PC-9 (cell line): ENCODE measurements at regions not wholly inside any gene's neighbourhood (a gene's known extent, or its start where the extent isn't known, plus 50 kb on each side); places are given as distances from the start of the nearest gene placed in this dataset.

Experiments used
- BruUV-seq: library from RNA; stranded (reverse); fragments of 400-500 nt; replicated peaks from 2 replicates; lab custom pipeline; 2021; lab: Mats Ljungman, UMichigan
- CTCF ChIA-PET: fragments of 300-600 bp; sonication (Branson Sonifier 250); formaldehyde crosslinking; loops from one replicate; lab custom pipeline; 2022; ENCODE audit warnings: antibody characterized with exemption; lab: Charles Lee
- POLR2A ChIA-PET: fragments of 300-600 bp; sonication (Branson Sonifier 250); formaldehyde crosslinking; loops from one replicate; lab custom pipeline; 2022; ENCODE audit warnings: antibody characterized with exemption; ENCODE audit not compliant: unreplicated experiment; lab: Charles Lee
- DNase-seq, 2 experiments: peaks; one replicate each; pipeline versions ENCODE4 v3.0.0 to v3.0.0-alpha.2; 2015 to 2022; ENCODE audit warnings: mixed read lengths in 1 of 2
- H2AFZ ChIP-seq: fragments of 200-600 bp; sonication (generic); 2 replicates; pipeline ENCODE4 v1.8.1; 2017; ENCODE audit warnings: antibody characterized with exemption
- H3F3A ChIP-seq: fragments of 200-600 bp; sonication (generic); 2 replicates; pipeline ENCODE4 v1.8.1; 2017; ENCODE audit warnings: antibody characterized with exemption, mild to moderate bottlenecking, low read depth; ENCODE audit not compliant: insufficient read depth
- H3K27ac ChIP-seq: fragments of 200-600 bp; sonication (generic); 2 replicates; pipeline ENCODE4 v1.6.1; 2016; ENCODE audit warnings: mixed run types
- H3K27me3 ChIP-seq: fragments of 200-600 bp; sonication (generic); 2 replicates; pipeline ENCODE4 v1.6.1; 2016; ENCODE audit warnings: low read depth, mixed run types; ENCODE audit not compliant: insufficient read depth
- H3K36me3 ChIP-seq: fragments of 200-600 bp; sonication (generic); 2 replicates; pipeline ENCODE4 v1.6.1; 2016; ENCODE audit warnings: low read depth, mixed run types
- H3K4me1 ChIP-seq: fragments of 200-600 bp; sonication (generic); replicated peaks from 2 replicates; pipeline ENCODE4 v1.6.1; 2016; ENCODE audit warnings: mixed run types; ENCODE audit not compliant: insufficient read depth
- H3K4me2 ChIP-seq: fragments of 200-600 bp; sonication (generic); 2 replicates; pipeline ENCODE4 v1.6.1; 2017; ENCODE audit warnings: mixed run types
- H3K4me3 ChIP-seq: fragments of 200-600 bp; sonication (generic); 2 replicates; pipeline ENCODE4 v1.6.1; 2016; ENCODE audit warnings: mixed run types
- H3K79me2 ChIP-seq: fragments of 200-600 bp; sonication (generic); 2 replicates; pipeline ENCODE4 v1.6.1; 2017; ENCODE audit warnings: low read depth, mixed run types
- H3K9me2 ChIP-seq: fragments of 200-600 bp; sonication (generic); 2 replicates; pipeline ENCODE4 v1.8.1; 2017; ENCODE audit warnings: mild to moderate bottlenecking; ENCODE audit not compliant: insufficient read depth
- H3K9me3 ChIP-seq: fragments of 200-600 bp; sonication (generic); 2 replicates; pipeline ENCODE4 v1.8.1; 2016; ENCODE audit warnings: low read depth; ENCODE audit not compliant: insufficient read depth
- H4K20me1 ChIP-seq: fragments of 200-600 bp; sonication (generic); 2 replicates; pipeline ENCODE4 v1.8.1; 2017; ENCODE audit not compliant: insufficient read depth
- EZH2 ChIP-seq: fragments of 200-600 bp; sonication (generic); IDR thresholded peaks from 2 replicates; pipeline ENCODE4 v1.8.0; 2017; ENCODE audit warnings: antibody characterized with exemption, low read depth
- intact Hi-C: fragments of 100-400 bp; cut with micrococcal nuclease; formaldehyde crosslinking; loops from one replicate; pipeline ENCODE4 v1.10.0; 2022; ENCODE audit not compliant: unreplicated experiment
- TF ChIP-seq, protein P1 (sequence below): fragments of 200-600 bp; sonication (generic); conservative IDR thresholded peaks from 2 replicates; pipeline ENCODE4 v1.6.1; 2017; ENCODE audit warnings: mixed run types, antibody characterized with exemption, mild to moderate bottlenecking, moderate library complexity

- BruUV-seq: no TSS peak
- Histone ChIP-seq H3K27ac (no peak overlapping the region), H3K9me2 (no peaks in the 10 kb centered on the region), H3K9me3 (no peaks in the 10 kb centered on the region), H4K20me1 (no peaks in the 10 kb centered on the region), H3K79me2 (no peaks in the 10 kb centered on the region), H3K4me2 (no peak overlapping the region), H3K36me3 (no peaks in the 10 kb centered on the region), H3K4me1 (no peaks in the 10 kb centered on the region), H2AFZ (no peak overlapping the region), H3K27me3 (peaks cover 60% of the 10 kb centered on the region), H3F3A (no peaks in the 10 kb centered on the region), H3K4me3 (no peak overlapping the region)
- DNase-seq: no peak
- CTCF ChIA-PET: no interaction called here
- intact Hi-C loops: no loop called here
- POLR2A ChIA-PET: no interaction called here
- TF ChIP-seq EZH2: no peak
Observed at GRCh38 chr20:40843251-40843650, 154.2 kb upstream of the MAFB start.

GRCh38 chr20:40844332-40844731, 155.3 kb upstream of the MAFB start:
- Histone ChIP-seq H3K36me3 (no peaks in the 10 kb centered on the region), H2AFZ (no peak overlapping the region), H3K4me3 (no peak overlapping the region), H3F3A (no peaks in the 10 kb centered on the region), H4K20me1 (no peaks in the 10 kb centered on the region), H3K4me2 (no peak overlapping the region), H3K9me3 (no peaks in the 10 kb centered on the region), H3K4me1 (no peaks in the 10 kb centered on the region), H3K79me2 (no peaks in the 10 kb centered on the region), H3K27ac (no peak overlapping the region), H3K27me3 (peaks cover 70% of the 10 kb centered on the region), H3K9me2 (no peaks in the 10 kb centered on the region)
- no peak for TF ChIP-seq EZH2
- TF ChIP-seq, protein P1, sequence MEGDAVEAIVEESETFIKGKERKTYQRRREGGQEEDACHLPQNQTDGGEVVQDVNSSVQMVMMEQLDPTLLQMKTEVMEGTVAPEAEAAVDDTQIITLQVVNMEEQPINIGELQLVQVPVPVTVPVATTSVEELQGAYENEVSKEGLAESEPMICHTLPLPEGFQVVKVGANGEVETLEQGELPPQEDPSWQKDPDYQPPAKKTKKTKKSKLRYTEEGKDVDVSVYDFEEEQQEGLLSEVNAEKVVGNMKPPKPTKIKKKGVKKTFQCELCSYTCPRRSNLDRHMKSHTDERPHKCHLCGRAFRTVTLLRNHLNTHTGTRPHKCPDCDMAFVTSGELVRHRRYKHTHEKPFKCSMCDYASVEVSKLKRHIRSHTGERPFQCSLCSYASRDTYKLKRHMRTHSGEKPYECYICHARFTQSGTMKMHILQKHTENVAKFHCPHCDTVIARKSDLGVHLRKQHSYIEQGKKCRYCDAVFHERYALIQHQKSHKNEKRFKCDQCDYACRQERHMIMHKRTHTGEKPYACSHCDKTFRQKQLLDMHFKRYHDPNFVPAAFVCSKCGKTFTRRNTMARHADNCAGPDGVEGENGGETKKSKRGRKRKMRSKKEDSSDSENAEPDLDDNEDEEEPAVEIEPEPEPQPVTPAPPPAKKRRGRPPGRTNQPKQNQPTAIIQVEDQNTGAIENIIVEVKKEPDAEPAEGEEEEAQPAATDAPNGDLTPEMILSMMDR: no peak
- intact Hi-C loops: no loop called here
- no peak for DNase-seq
- no TSS peak for BruUV-seq
- POLR2A ChIA-PET: no interaction called here
- CTCF ChIA-PET: no interaction called here

- no peaks in the 10 kb centered on the region for H3K36me3 ChIP-seq
- H2AFZ ChIP-seq: no peak overlapping the region
- H3K27ac ChIP-seq: no peak overlapping the region
- BruUV-seq: no TSS peak
- H4K20me1 ChIP-seq: no peaks in the 10 kb centered on the region
- TF ChIP-seq, protein P1: no peak
- no peak for TF ChIP-seq EZH2
- peaks cover 96% of the 10 kb centered on the region for H3K27me3 ChIP-seq
- ChIA-PET POLR2A (no interaction called here), CTCF (no interaction called here)
- H3K9me2 ChIP-seq: no peaks in the 10 kb centered on the region
- no peaks in the 10 kb centered on the region for H3K79me2 ChIP-seq
- no peaks in the 10 kb centered on the region for H3K4me1 ChIP-seq
- H3F3A ChIP-seq: no peaks in the 10 kb centered on the region
- no peaks in the 10 kb centered on the region for H3K9me3 ChIP-seq
- no peak overlapping the region for H3K4me2 ChIP-seq
- intact Hi-C loops: no loop called here
- no peak overlapping the region for H3K4me3 ChIP-seq
- DNase-seq: no peak
Observed at GRCh38 chr20:40848096-40848495, 159.1 kb upstream of the MAFB start.

DNA sequence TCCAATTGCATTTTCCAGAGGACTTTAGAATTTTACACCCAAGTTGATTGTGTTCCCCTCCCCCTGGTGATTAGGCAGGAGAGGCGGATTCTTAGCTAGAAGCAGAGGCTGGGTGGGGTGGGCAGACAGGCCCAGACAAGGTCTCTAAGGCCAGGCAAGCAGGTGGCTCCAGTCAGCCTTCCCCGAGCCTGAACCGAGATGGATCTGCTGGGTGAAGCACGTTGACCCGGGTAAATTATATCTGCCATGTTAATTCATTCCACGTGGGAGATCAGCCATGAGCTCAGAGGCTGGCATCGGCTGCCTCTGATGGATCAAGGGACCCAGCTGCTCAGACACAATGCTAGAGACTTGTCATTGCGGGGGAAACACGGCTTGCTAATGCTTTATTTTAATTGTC, 159.5 kb upstream of the MAFB start:
- TF ChIP-seq, protein P1: no peak
- no peak for TF ChIP-seq EZH2
- H3K27me3 ChIP-seq: peaks cover 96% of the 10 kb centered on the region
- no peak overlapping the region for H3K4me2 ChIP-seq
- no peaks in the 10 kb centered on the region for H3K79me2 ChIP-seq
- H3K36me3 ChIP-seq: no peaks in the 10 kb centered on the region
- H3K9me3 ChIP-seq: no peaks in the 10 kb centered on the region
- H4K20me1 ChIP-seq: no peaks in the 10 kb centered on the region
- H3K9me2 ChIP-seq: no peaks in the 10 kb centered on the region
- no peaks in the 10 kb centered on the region for H3F3A ChIP-seq
- no TSS peak for BruUV-seq
- no peaks in the 10 kb centered on the region for H3K4me1 ChIP-seq
- no peak overlapping the region for H3K27ac ChIP-seq
- POLR2A ChIA-PET: no interaction called here
- H2AFZ ChIP-seq: no peak overlapping the region
- no peak overlapping the region for H3K4me3 ChIP-seq
- CTCF ChIA-PET: no interaction called here
- DNase-seq: no peak
- intact Hi-C loops: no loop called here
